Esophagus mucosa (tissue), 1 donor: ENCODE measurements at regions not wholly inside any gene's neighbourhood (a gene's known extent, or its start where the extent isn't known, plus 50 kb on each side); places are given as distances from the start of the nearest gene placed in this dataset.
"Not testable (repeated sequence)": the region's sequence is repeated elsewhere in the genome, so short reads cannot be mapped to it uniquely, and the experiment has no call there.

ENCODE experiments used
- ATAC-seq: fragments of 200-7000 bp; cut with Tn5 transposase; one replicate; pipeline ENCODE4 v1.9.1; 2020
- donor health status: DM: yes; HTN: yes; CAD: no.

DNA sequence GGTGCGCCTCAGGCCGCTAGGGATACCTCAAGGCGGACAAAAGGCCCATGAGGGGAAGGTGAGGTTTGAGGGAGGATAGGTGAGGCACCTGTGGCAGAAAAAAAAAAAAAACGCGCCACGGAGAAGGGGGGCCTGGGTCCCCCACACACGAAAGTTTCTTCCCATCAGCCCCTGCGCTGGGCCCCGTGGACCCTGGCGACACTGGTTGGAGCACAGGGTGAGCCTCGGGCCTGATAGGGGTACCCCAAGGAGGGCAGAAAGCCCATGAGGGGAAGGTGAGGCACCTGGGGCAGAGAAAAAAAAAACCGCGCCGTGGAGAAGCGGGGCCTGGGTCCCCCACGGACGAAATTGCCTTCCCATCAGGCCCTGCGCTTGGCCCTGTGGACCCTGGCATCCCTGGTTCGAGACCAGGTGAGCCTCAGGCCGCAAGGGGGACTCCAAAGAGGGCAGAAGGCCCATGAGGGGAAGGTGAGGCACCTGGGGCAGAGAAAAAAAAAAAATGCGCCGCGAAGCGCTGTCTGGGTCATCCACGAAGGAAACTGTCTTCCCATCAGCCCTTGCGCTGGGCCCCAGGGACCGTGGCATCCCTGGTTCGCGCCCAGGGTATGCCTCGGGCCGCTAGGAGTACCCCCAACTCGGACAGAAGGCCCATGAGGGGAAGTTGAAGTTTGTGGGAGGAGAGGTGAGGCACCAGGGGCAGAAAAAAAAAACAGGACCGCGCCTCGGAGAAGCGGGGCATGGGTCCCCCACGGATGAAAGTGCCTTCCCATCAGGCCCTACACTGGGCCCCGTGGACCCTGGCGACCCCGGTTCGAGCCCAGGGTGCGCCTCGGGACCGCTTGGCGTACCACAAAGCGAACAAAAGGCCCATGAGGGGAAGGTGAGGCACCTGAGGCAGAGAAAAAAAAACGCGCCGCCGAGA is 226.2 kb downstream of the CCDC74A start:
- ATAC-seq = no peak

DNA sequence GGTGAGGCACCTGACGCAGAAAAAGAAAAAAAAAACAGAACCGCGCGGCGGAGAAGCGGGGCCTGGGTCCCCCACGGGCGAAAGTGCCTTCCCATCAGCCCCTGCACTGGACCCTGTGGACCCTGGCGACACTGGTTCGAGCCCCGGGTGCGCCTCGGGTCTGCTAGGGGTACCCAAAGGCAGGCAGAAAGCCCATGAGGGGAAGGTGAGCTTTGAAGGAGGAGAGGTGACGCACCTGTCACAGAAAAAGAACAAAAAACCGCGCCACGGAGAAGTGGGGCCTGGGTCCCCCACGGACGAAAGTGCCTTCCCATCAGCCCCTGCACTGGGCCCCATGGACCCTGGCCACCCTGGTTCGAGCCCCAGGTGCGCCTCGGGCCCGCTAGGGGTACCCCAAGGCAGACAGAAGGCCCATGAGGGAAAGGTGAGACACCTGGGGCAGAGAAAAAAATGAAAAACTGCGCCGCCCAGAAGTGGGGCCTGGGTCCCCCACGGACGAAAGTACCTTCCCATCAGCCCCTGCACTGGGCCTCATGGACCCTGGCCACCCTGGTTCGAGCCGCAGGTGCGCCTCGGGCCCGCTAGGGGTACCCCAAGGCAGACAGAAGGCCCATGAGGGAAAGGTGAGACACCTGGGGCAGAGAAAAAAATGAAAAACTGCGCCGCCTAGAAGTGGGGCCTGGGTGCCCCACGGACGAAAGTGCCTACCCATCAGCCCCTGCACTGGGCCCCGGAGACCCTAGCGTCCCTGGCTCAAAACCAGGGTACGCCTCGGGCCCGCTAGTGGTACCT is 227.4 kb downstream of the CCDC74A start:
- ATAC-seq = no peak

DNA sequence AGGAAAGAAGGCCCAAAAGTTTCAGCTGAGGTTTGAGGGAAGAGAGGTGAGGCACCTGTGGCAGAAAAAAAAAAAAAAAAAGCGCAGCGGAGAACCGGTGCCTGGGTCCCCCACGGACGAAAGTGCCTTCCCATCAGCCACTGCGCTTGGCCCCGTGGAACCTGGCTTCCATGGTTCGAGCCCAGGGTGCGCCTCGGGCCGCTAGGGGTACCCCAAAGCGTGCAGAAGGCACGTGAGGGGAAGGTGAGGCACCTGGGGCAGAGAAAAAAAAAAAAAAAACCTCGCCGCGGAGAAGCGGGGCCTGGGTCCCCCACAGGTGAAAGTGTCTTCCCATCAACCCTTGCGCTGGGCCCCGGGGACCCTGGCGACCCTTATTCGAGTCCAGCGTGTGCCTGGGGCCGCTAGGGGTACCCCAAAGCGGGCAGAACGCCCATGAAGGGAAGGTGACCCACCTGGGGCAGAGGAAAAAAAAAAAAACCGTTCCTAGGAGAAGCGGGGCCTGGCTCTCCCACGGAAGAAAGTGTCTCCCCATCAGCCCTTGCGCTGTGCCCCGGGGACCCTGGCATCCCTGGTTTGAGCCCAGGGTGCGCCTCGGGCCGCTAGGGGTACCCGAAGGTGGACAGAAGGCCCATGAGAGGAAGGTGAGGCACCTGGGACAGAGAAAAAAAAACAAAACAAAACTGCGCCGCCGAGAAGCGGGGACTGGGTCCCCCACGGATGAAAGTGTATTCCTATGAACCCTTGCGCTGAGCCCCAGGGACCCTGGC is 228.6 kb downstream of the CCDC74A start:
- no peak for ATAC-seq

DNA sequence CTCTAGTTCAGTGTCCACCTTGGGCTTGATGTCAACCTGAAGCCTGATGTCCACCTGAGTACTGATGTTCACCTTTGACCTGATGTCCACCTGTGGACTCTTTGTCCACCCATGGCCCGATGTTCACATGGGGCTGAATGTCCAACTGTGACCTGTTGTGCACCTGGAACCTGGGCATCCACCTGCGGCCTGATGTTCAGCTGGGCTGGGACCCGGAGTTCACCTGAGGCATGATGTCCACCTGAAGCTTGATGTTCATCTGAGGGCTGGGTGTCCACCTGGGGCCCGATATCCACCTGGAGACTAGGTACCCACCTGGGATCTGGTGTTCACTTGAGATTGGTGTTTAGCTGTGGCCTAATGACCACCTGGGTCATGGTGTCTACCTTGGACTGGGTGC is 231.3 kb downstream of the CCDC74A start:
- not testable (repeated sequence) for ATAC-seq

DNA sequence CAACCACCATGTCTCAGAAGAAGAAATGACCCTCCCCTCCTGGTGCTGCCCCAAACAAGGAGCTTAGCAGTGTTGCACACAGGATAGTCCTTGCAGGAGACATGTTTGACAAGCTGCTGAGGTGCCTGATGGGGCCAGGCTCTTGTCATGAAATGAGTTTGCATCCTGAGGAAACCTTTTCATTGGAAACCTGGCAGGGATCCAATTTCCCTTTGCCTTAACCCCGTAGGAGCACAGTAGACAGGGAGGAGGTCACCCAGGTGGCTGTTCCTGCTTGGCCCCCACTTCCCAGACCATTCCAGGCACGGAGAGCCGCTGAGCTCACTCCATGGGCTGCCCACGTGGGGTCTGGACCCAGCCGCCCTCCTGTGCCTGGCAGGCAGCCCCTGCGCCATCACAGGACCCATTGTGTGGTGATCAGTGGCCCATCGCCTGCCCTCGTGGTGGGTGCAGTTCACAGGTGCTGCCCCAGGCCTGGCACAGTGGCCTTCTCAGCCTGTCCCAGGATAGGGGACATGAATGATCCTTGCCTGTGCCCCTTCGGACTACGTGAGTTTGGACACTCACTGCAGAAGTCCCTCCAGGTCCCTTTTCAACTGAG is 247.4 kb downstream of the CCDC74A start:
- not testable (repeated sequence) for ATAC-seq

DNA sequence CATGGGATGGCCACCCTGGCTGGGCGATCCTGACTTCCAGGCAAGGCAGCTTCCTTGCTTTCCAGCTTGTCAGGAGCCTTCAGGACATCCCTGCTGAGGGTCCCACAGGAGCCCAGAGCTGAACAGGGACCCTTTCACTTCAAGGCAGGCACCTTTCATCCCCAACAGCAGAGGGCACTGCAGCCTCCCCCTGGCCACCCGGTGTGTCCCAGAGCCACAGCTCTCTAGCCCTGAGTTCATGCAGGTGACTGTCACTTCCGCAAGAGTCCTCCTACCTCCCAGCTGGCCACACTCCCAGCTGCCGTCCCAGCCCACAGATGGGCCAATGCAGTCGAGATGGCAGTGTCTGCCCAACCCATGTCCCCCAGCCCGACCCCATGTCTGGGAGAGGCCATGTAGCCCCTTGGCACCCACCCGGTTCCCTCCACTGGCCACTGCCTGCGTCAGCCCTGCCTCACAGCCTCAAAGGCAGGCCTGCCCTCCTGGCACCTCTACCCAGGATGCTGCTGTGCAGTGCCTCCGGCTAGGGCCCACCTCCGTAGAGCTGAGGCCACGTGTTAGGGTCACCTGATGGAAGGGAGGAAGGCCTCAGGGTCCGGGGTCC is 248.3 kb downstream of the CCDC74A start:
- not testable (repeated sequence) for ATAC-seq

DNA sequence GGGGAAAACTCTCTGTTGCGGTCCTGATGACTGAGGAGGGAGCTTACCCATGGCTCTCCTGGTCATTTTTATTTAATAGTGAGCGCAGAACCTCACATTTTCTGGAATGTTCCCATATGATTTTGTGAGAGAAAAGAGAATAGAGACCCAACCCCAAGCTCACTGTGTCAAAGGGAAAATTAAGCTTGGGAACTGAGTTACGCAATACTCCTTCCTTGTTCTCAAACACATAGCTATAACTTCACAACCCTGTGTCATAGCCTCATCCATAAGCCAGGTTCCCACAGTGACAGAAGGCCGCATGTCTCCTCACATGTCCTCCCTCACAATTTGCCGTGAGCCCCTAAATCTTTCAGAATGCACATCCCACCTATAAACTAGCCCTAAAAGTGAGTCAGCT is 252.8 kb downstream of the CCDC74A start:
- ATAC-seq = not testable (repeated sequence)

DNA sequence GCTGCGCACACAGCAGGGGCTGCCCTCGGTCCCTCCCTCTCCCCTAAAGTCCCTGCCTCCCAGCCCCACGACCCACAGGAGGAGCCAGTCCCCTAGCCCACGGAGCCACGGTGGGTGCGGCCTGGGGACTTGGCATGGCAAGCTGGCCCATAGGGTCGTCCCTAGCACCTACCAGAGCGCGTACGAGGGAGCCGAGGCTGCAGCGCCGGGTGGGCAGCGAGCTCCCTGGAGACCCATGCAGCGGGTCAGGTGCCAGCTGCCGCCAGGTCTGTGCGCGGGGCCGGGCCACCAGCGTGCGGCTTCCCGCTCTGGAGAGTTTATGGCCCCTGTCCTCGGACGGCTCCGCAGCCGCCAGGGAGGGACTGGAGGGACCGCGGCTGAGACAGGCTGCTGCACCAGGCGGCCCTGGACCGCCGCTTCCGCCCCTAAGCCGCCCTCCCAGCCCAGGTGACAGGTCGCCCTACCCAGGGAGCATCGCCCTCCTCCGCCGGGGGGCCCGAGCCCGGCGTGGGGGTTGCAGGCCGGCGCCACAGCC is 273.6 kb downstream of the CCDC74A start:
- ATAC-seq = no peak

DNA sequence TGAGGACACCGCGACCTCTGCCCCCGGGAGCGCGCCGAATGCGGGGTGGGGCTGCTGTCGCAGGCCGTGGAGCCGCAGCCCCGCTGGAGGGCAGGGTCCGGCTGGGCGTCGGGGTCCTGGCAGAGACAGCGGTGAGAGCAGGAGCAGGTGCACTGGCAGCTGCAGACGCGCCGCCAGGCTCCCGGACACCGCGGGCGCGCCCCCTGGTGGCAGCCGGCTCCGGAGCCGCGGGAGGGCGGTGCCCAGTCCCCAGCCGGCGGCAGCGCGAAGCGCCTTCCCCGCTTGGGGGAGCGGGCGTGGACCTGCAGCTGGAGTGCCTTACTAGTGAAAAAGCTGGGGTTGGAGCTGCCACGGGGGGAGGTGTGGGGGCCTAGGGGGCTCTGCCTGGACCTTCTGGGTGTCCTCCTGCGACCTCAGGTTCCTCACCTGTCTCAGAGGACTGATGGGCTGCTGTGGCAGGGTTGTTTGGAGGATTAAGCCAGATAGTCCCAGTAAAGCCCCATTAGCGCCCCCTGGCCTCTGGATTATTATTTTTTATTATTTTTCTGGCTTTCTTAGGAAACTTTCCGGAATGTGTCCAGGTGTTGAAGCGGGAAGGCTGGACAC is 274.2 kb downstream of the CCDC74A start:
- ATAC-seq = peak; percentile 77

DNA sequence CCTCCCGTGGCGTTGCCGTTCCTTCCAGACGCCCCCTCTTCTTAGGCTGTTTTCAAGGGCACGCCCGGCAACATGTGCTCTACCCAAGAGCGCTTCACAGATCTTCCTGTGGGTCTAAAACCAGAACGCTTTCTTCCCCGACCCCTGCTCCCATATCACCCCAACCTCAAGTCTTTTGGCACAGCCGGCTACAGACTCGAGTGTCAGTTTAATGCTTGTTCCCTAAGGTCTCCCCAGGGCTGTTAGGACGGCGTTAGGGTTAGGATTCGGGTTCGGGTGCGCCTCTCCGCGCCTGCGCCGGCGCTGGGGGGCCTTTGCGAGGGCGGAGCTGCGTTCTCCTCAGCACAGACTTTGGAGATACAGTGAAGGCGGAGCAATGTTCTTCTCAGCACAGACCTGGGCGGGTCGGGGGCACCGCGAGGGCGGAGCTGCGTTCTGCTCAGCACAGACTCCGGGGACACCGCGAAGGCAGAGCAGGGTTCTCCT is 274.7 kb downstream of the CCDC74A start:
- not testable (repeated sequence) for ATAC-seq

DNA sequence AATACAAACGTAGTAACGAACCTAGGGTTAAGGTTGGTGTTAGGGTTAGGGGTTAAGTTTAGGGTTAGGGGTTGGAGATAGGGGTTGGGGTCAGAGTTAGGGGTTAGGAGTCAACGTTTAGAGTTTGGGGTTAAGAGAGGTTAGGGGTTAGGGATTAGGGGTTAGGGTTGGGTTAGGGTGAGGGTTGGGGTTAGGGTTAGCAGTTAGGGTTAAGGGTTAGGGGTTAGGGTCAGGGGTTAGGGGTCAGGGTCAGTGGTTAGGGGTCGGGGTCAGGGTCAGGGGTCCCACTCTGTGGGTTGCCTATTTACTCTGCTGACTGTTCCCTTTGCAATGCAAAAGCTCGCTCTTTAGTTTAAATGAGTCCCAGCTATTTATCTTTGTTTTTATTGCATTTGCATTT is 275.5 kb downstream of the CCDC74A start:
- not testable (repeated sequence) for ATAC-seq

DNA sequence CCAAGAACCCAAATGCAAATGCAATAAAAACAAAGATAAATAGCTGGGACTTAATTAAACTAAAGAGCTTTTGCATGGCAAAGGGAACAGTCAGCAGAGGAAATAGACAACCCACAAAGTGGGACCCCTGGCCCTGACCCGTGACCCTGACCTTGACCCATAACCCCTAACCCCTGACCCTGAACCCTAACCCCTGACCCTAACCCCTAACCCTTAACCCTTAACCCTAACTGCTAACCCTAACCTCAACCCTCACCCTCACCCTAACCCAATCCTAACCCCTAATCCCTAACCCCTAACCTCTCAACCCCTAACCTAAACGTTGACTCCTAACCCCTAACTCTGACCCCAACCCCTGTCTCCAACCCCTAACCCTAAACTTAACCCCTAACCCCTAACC is 284.9 kb downstream of the CCDC74A start:
- ATAC-seq = not testable (repeated sequence)

DNA sequence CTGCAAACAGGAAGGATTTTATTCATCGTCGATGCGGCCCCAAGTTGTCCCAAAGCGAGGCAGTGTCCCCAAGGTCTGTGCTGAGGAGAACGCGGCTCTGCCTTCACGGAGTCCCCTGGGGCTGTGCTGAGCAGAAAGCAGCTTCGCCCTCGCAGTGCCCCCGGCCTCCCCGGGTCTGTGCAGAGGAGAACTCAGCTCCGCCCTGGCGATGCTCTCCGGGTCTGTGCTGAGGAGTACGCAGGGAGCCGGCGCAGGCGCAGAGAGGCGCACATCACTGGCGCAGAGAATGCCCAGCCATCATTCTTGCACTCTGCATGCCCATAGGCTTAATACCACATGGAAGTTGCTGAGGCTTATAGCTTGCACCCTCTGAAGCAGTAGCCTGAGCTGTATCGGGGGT is 285.7 kb downstream of the CCDC74A start:
- ATAC-seq = not testable (repeated sequence)

DNA sequence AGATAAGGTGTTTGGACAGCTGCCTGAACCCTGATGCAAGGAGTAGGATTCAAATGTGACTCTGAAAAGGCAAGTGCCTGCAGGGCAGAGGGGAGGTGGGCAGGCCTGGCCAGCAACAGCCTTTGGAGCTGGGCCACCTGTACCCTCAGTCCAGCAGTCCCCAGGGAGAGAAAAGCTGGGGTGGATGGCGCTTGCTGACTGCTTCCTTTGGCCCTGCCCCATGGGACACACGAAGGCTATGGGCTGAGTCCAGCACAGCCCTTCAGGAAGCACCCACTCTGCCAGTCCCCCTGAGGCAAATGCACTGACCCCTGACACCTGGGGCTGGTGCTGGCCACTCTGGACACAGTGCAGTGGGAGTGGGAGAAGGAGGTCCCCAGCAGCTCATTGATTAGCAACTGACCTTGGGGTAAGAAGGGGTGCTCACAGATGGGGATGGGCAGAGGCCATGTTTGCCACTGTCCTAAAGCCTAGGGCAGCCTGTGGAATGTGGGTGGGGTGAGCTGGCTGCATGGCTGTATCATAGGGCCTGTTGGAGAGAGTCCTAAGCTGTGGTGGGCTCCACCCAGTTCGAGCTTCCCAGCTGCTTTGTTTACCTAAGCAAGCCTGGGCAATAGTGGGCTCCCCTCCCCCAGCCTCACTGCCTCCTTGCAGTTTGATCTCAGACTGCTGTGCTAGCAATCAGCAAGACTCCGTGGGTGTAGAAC is 290.7 kb downstream of the CCDC74A start:
- not testable (repeated sequence) for ATAC-seq

DNA sequence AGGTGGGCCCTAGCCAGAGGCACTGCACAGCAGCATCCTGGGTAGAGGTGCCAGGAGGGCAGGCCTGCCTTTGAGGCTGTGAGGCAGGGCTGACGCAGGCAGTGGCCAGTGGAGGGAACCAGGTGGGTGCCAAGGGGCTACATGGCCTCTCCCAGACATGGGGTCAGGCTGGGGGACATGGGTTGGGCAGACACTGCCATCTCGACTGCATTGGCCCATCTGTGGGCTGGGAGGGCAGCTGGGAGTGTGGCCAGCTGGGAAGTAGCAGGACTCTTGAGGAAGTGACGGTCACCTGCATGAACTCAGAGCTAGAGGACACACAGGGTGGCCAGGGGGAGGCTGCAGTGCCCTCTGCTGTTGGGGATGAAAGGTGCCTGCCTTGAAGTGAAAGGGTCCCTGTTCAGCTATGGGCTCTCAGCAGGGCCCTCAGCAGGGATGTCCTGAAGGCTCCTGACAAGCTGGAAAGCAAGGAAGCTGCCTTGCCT is 294.6 kb downstream of the CCDC74A start:
- ATAC-seq = not testable (repeated sequence)

DNA sequence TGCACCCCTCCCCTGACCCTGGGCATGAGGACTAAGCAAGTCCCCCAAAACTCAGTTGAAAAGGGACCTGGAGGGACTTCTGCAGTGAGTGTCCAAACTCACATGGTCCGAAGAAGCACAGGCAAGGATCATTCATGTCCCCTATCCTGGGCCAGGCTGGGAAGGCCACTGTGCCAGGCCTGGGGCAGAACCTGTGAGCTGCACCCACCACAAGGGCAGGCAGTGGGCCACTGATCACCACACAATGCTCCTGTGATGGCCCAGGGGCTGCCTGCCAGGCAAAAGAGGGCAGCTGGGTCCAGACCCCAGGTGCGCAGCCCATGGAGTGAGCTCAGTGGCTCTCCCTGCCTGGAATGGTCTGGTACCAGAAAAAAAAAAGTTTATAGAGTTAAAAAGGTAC is 295.4 kb downstream of the CCDC74A start:
- not testable (repeated sequence) for ATAC-seq

DNA sequence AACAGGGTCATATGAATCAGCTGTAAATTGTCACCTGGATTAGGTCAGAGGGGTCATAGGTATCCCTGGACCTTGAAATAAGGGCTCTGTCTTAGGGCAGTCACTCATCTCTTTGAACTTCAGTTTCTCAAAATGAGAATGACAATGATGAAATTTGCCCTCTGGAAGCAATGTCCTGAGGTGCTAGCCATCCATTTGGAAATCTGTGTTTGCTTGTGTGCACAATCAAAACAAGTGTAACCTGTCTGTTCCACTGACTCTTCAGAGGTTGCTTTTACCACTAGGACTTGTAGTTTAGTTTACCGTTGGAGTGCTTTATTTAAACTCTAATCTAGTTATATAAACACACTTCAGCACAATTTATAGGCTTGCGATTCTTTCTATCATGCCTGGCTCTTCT is 297.3 kb downstream of the CCDC74A start:
- ATAC-seq = not testable (repeated sequence)

DNA sequence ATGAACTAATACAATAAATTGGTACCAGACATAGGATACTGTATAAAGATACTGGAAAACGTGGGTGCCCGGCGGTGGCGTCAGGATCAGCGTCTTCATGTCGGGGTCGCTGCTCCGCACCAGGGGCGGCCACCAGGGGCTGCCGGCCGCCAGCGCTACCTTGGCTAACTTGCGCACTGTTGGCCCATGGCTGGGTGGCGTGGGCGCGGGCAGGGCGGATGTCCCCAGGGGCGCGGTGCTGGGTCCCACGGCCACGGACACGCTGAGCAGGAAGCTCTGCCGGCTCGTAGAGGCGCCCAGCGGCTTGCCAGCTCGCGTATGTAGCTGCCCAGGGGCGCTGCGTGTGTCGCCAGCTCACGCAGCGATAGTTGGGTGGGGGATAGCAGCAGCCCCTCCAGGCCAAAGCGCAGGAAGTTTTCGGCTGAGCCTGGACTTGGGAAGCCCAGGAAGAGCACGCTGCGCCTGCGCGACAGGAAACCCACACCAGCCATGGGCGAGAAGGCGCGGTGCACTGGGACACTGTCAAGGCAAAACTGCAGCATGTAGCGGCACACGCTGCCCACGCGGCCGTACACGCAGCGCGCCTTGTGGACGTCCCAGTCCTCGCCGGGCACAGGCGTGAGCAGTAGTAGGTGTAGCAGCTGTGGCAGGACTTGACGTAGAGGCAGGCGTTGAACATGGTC is 299.9 kb downstream of the CCDC74A start:
- no peak for ATAC-seq

DNA sequence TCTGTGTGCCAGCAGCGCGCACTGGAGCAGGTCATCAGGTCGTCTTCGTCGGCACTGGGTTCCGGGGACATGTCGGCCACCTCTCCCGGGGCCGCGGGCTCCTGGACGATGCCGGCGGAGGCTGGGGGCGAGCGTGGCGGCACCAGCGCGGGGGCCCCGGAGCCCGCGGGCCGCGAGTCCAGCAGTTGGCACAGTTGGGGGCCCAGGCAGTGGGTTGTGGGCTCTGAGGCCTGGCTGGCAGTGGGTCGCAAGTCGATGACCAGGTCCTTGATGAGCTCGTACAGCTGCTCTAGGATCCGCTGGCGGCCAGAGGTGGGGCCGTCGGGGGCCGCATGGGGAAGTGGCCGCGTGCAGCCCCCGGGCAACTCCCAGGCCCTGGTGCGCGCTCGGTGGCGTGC is 300.5 kb downstream of the CCDC74A start:
- no peak for ATAC-seq
